ENCODE measurements at regions not wholly inside any gene's neighbourhood (a gene's known extent, or its start where the extent isn't known, plus 50 kb on each side); places are given as distances from the start of the nearest gene placed in this dataset.
A peak's percentile ranks its signal among the peaks of the same experiment; 100 is the strongest.

DNA sequence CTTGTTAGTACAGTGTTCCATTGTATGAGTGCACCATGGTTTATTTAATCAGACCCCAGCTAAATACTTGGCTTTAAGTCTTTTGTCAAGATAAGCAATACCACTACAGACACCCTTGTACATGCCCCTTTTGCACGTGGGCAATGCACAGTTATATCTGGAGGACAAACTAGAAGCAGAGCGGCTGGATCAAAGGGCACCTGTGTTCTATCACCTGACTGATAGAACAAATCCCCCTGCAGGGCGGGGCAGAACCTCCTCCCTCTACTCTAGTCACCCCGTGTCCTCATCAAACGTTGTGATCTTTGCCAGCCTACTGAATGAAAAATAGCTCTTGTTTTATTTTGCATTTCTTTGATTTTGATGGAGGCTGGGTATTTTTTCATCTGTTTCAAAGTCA is 314.9 kb downstream of the TLE3 start:
- H3K27ac Mint-ChIP-seq (ENCODE audit: unreplicated experiment), result peak overlapping the region; percentile 31
- peaks cover 2% of the 10 kb centered on the region for H3K27me3 Mint-ChIP-seq (ENCODE audit: unreplicated experiment)
- no peak for DNase-seq
- H3K9me3 Mint-ChIP-seq (ENCODE audit: unreplicated experiment), result peaks cover 3% of the 10 kb centered on the region
- peaks cover 27% of the 10 kb centered on the region for H3K4me1 Mint-ChIP-seq (ENCODE audit: low read depth, unreplicated experiment)
- peaks cover 6% of the 10 kb centered on the region for H3K36me3 Mint-ChIP-seq (ENCODE audit: unreplicated experiment)
- TF ChIP-seq, protein P1, sequence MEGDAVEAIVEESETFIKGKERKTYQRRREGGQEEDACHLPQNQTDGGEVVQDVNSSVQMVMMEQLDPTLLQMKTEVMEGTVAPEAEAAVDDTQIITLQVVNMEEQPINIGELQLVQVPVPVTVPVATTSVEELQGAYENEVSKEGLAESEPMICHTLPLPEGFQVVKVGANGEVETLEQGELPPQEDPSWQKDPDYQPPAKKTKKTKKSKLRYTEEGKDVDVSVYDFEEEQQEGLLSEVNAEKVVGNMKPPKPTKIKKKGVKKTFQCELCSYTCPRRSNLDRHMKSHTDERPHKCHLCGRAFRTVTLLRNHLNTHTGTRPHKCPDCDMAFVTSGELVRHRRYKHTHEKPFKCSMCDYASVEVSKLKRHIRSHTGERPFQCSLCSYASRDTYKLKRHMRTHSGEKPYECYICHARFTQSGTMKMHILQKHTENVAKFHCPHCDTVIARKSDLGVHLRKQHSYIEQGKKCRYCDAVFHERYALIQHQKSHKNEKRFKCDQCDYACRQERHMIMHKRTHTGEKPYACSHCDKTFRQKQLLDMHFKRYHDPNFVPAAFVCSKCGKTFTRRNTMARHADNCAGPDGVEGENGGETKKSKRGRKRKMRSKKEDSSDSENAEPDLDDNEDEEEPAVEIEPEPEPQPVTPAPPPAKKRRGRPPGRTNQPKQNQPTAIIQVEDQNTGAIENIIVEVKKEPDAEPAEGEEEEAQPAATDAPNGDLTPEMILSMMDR (IDR thresholded peaks at IDR 0.05; ENCODE audit: partially characterized antibody, unreplicated experiment), result no peak
- H3K4me3 Mint-ChIP-seq (ENCODE audit: unreplicated experiment), result peak overlapping the region; percentile 28

DNA sequence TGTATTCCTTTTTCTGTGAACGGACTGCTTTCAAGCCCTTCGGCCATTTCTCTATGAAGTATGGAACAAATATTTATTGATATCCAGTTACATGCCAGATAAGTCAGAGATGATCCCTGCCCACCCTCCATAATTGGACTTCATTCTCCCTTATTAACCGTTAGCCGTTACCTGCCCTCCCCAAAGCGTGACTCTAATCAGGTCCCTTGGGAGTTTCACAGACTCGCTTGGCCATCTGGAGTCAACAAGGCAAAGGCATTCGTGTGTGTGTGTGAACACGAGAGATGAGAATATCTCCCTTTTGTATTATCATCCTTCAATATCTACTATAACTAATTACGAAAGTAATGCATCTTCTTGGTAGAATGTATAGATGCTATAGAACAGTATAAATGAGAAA is 314.5 kb downstream of the TLE3 start:
- DNase-seq, result no peak
- Mint-ChIP-seq H3K9me3 (ENCODE audit: unreplicated experiment) (peaks cover 3% of the 10 kb centered on the region), H3K27me3 (ENCODE audit: unreplicated experiment) (peaks cover 2% of the 10 kb centered on the region), H3K36me3 (ENCODE audit: unreplicated experiment) (peaks cover 4% of the 10 kb centered on the region), H3K4me3 (ENCODE audit: unreplicated experiment) (peak overlapping the region; percentile 41), H3K27ac (ENCODE audit: unreplicated experiment) (peak overlapping the region; percentile 31), H3K4me1 (ENCODE audit: low read depth, unreplicated experiment) (peaks cover 27% of the 10 kb centered on the region)
- TF ChIP-seq, protein P1 (IDR thresholded peaks at IDR 0.05; ENCODE audit: partially characterized antibody, unreplicated experiment), result no peak

DNA sequence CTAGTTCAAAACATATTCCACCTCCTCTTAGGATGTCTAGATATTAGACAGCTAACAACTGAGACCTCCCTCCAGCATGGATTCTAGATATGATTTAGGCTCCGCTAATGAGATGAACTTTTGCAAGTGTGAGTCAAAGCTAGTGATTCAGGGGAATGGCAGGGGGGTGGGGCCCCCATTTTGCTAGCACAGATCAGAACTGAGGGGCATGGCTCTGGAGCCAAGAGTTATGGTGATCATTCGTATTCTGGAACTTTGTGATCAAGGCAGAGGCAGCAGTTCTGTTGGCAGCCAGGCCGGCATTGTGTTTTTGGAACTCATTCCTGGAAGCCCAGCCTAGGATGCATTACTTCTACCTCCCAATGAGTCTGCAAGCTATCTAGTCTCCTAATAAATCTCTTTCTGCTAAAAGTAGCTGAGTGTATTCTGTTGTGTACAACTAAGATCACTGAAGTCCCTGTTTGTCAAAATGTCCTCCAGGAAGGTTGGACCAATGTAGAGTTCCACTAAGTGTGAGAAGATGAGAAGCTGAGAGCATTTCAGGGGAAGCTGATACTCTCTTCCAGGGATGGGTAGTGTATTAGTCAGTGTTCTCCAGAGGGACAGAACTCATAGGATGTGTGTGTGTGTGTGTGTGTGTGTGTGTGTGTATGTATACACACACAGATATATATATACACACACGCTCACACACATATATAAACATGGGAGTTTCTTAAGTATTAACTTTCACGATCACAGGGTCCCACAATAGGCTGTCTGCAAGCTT is 312.7 kb downstream of the TLE3 start:
- H3K9me3 Mint-ChIP-seq (ENCODE audit: unreplicated experiment), result peaks cover 3% of the 10 kb centered on the region
- H3K4me1 Mint-ChIP-seq (ENCODE audit: low read depth, unreplicated experiment), result peaks cover 27% of the 10 kb centered on the region
- H3K27me3 Mint-ChIP-seq (ENCODE audit: unreplicated experiment), result peaks cover 4% of the 10 kb centered on the region
- no peak for DNase-seq
- TF ChIP-seq, protein P1 (IDR thresholded peaks at IDR 0.05; ENCODE audit: partially characterized antibody, unreplicated experiment), result no peak
- peaks cover 4% of the 10 kb centered on the region for H3K36me3 Mint-ChIP-seq (ENCODE audit: unreplicated experiment)
- H3K4me3 Mint-ChIP-seq (ENCODE audit: unreplicated experiment), result no peak overlapping the region
- no peak overlapping the region for H3K27ac Mint-ChIP-seq (ENCODE audit: unreplicated experiment)

DNA sequence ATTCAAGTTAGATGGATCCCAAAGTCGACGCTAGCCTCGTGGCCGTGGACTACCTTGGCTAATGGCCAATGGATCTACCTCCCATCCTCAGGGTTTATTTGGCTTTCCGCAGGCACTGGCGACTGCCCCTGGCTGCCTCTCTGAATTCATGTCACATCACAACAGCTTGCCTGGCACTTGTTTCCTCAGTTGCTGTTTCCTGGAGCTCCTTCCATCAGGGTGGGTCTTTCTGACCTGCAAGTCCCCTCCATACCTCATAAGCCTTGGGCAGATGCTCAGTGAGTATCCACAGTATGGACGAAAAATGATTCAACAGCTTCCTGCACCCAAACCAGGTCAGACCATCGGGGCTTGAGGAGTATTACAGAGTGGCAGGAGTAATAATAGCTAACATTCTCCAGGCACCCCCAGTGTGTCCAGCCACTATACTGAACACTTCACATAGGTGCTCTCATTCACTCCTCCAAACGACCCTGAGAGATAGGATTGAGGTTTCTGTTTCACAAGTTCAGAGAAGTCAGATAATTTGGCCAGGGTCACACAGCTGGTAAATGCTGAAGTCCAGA is 311.5 kb downstream of the TLE3 start:
- TF ChIP-seq, protein P1 (IDR thresholded peaks at IDR 0.05; ENCODE audit: partially characterized antibody, unreplicated experiment), result no peak
- Mint-ChIP-seq H3K27me3 (ENCODE audit: unreplicated experiment) (peaks cover 4% of the 10 kb centered on the region), H3K27ac (ENCODE audit: unreplicated experiment) (no peak overlapping the region), H3K4me1 (ENCODE audit: low read depth, unreplicated experiment) (peaks cover 15% of the 10 kb centered on the region), H3K9me3 (ENCODE audit: unreplicated experiment) (peaks cover 3% of the 10 kb centered on the region), H3K36me3 (ENCODE audit: unreplicated experiment) (peaks cover 8% of the 10 kb centered on the region), H3K4me3 (ENCODE audit: unreplicated experiment) (no peak overlapping the region)
- DNase-seq, result no peak

DNA sequence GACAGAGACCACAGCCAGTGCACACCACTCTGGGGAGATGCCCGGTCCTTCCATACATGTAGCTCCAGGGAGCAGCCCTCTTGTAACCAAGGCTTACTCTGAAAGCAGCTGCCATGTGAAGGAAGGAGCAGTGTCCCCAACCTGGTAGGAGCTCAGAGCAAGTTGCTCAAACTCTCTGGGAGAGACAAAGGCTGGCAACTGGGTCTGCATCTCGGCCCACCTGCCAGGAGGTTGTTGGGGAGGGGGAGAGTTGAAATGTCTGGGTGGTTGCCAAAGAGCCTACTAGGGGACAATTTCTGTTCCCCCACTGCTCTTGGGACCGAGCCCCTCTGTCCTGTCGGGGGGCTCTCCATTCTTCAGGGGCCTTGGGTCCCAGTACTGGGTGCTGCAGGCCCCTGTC is 309.9 kb downstream of the TLE3 start:
- peaks cover 7% of the 10 kb centered on the region for H3K4me1 Mint-ChIP-seq (ENCODE audit: low read depth, unreplicated experiment)
- TF ChIP-seq, protein P1 (IDR thresholded peaks at IDR 0.05; ENCODE audit: partially characterized antibody, unreplicated experiment), result no peak

More for the DNA sequence above, 309.9 kb downstream of the TLE3 start:
- H3K27ac Mint-ChIP-seq (ENCODE audit: unreplicated experiment), result no peak overlapping the region
- no peak overlapping the region for H3K4me3 Mint-ChIP-seq (ENCODE audit: unreplicated experiment)
- DNase-seq, result no peak
- peaks cover 11% of the 10 kb centered on the region for H3K36me3 Mint-ChIP-seq (ENCODE audit: unreplicated experiment)
- peaks cover 4% of the 10 kb centered on the region for H3K27me3 Mint-ChIP-seq (ENCODE audit: unreplicated experiment)
- peaks cover 3% of the 10 kb centered on the region for H3K9me3 Mint-ChIP-seq (ENCODE audit: unreplicated experiment)

All from glutamatergic neuron (in vitro differentiated cells).